Nephron (organoid): ENCODE measurements at regions not wholly inside any gene's neighbourhood (a gene's known extent, or its start where the extent isn't known, plus 50 kb on each side); places are given as distances from the start of the nearest gene placed in this dataset.

ENCODE experiments used
- H3K27ac Mint-ChIP-seq, 3 experiments: 2 replicates each; pipeline ENCODE4 v1.8.0; 2020; ENCODE audit warnings: mixed read lengths in 3 of 3, mild to moderate bottlenecking in 2 of 3, moderate library complexity in 1 of 3
- H3K27me3 Mint-ChIP-seq: 2 replicates; pipeline ENCODE4 v1.8.0; 2021; ENCODE audit warnings: low read depth, mild to moderate bottlenecking, moderate library complexity, mixed read lengths
- H3K36me3 Mint-ChIP-seq: 2 replicates; pipeline ENCODE4 v1.8.0; 2020; ENCODE audit warnings: low read depth, mixed read lengths
- H3K4me1 Mint-ChIP-seq: 2 replicates; pipeline ENCODE4 v1.8.0; 2020; ENCODE audit warnings: mixed read lengths
- H3K4me3 Mint-ChIP-seq, 3 experiments: 2 replicates each; pipeline ENCODE4 v1.8.0; 2020; ENCODE audit warnings: mild to moderate bottlenecking in 3 of 3, mixed read lengths in 3 of 3, moderate library complexity in 2 of 3
- H3K9me3 Mint-ChIP-seq: 2 replicates; pipeline ENCODE4 v1.8.0; 2020; ENCODE audit warnings: mixed read lengths
- CTCF ChIP-seq, 3 experiments: fragments of 200-600 bp; sonication (generic); IDR thresholded peaks; one replicate each; pipeline ENCODE4 v1.5.0; 2021; ENCODE audit warnings: antibody characterized with exemption in 3 of 3; ENCODE audit not compliant: unreplicated experiment in 3 of 3

- Mint-ChIP-seq H3K36me3 (no peaks in the 10 kb centered on the region), H3K4me3 (no peak overlapping the region), H3K27me3 (no peaks in the 10 kb centered on the region), H3K4me1 (no peaks in the 10 kb centered on the region), H3K27ac (no peak overlapping the region), H3K9me3 (no peaks in the 10 kb centered on the region)
- no peak for TF ChIP-seq CTCF (IDR thresholded peaks at IDR 0.05; ENCODE audit: unreplicated experiment in 3 of 3)
Measured at GRCh38 chr4:12173496-12173895, 744.8 kb upstream of the HS3ST1 start.

- no peaks in the 10 kb centered on the region for H3K36me3 Mint-ChIP-seq
- TF ChIP-seq CTCF (IDR thresholded peaks at IDR 0.05; ENCODE audit: unreplicated experiment in 3 of 3): no peak
- H3K4me1 Mint-ChIP-seq: no peaks in the 10 kb centered on the region
- no peaks in the 10 kb centered on the region for H3K27me3 Mint-ChIP-seq
- no peak overlapping the region for H3K4me3 Mint-ChIP-seq
- no peak overlapping the region for H3K27ac Mint-ChIP-seq
- H3K9me3 Mint-ChIP-seq: no peaks in the 10 kb centered on the region
Measured at GRCh38 chr4:12172198-12172973, 743.7 kb upstream of the HS3ST1 start.

GRCh38 chr4:12170308-12170707 lies 741.6 kb upstream of the HS3ST1 start:
- Mint-ChIP-seq H3K9me3 (no peaks in the 10 kb centered on the region), H3K4me3 (no peak overlapping the region), H3K27ac (no peak overlapping the region), H3K4me1 (no peaks in the 10 kb centered on the region), H3K36me3 (no peaks in the 10 kb centered on the region), H3K27me3 (peaks cover 8% of the 10 kb centered on the region)
- TF ChIP-seq CTCF (IDR thresholded peaks at IDR 0.05; ENCODE audit: unreplicated experiment in 3 of 3): no peak

- H3K27me3 Mint-ChIP-seq: peaks cover 8% of the 10 kb centered on the region
- H3K4me3 Mint-ChIP-seq: no peak overlapping the region
- TF ChIP-seq CTCF (IDR thresholded peaks at IDR 0.05; ENCODE audit: unreplicated experiment in 3 of 3): no peak
- peaks cover 8% of the 10 kb centered on the region for H3K9me3 Mint-ChIP-seq
- no peaks in the 10 kb centered on the region for H3K36me3 Mint-ChIP-seq
- H3K27ac Mint-ChIP-seq: no peak overlapping the region
- no peaks in the 10 kb centered on the region for H3K4me1 Mint-ChIP-seq
Measured at GRCh38 chr4:12165616-12166015, 736.9 kb upstream of the HS3ST1 start.

GRCh38 chr4:12146339-12146738 lies 717.6 kb upstream of the HS3ST1 start:
- no peaks in the 10 kb centered on the region for H3K36me3 Mint-ChIP-seq
- no peaks in the 10 kb centered on the region for H3K4me1 Mint-ChIP-seq
- H3K9me3 Mint-ChIP-seq: peaks cover 6% of the 10 kb centered on the region
- no peaks in the 10 kb centered on the region for H3K27me3 Mint-ChIP-seq
- H3K27ac Mint-ChIP-seq: no peak overlapping the region
- H3K4me3 Mint-ChIP-seq: no peak overlapping the region
- no peak for TF ChIP-seq CTCF (IDR thresholded peaks at IDR 0.05; ENCODE audit: unreplicated experiment in 3 of 3)

- H3K4me1 Mint-ChIP-seq: no peaks in the 10 kb centered on the region
- no peak for TF ChIP-seq CTCF (IDR thresholded peaks at IDR 0.05; ENCODE audit: unreplicated experiment in 3 of 3)
- no peak overlapping the region for H3K4me3 Mint-ChIP-seq
- peaks cover 3% of the 10 kb centered on the region for H3K9me3 Mint-ChIP-seq
- H3K27me3 Mint-ChIP-seq: no peaks in the 10 kb centered on the region
- H3K36me3 Mint-ChIP-seq: no peaks in the 10 kb centered on the region
- no peak overlapping the region for H3K27ac Mint-ChIP-seq
Measured at GRCh38 chr4:12145768-12146167, 717.1 kb upstream of the HS3ST1 start.
